DOHH2 (cell line): ENCODE measurements at regions not wholly inside any gene's neighbourhood (a gene's known extent, or its start where the extent isn't known, plus 50 kb on each side); places are given as distances from the start of the nearest gene placed in this dataset.
"Not testable (repeated sequence)": the region's sequence is repeated elsewhere in the genome, so short reads cannot be mapped to it uniquely, and the experiment has no call there.

Source experiments
- H3F3A ChIP-seq: fragments of 200-600 bp; sonication (generic), shearing (Covaris generic); 2 replicates; pipeline ENCODE4 v1.6.0; 2016; ENCODE audit warnings: antibody characterized with exemption, mild to moderate bottlenecking; ENCODE audit not compliant: control insufficient read depth, insufficient read depth
- H3K27ac ChIP-seq: fragments of 200-600 bp; sonication (generic); 2 replicates; pipeline ENCODE4 v1.5.1; 2014; ENCODE audit warnings: low read depth, mild to moderate bottlenecking, low read length, moderate library complexity
- H3K27me3 ChIP-seq: fragments of 200-600 bp; sonication (generic); 2 replicates; pipeline ENCODE4 v1.6.1; 2014; ENCODE audit warnings: mild to moderate bottlenecking, low read length, mixed read lengths; ENCODE audit not compliant: control insufficient read depth
- H3K36me3 ChIP-seq: fragments of 200-600 bp; sonication (generic); 2 replicates; pipeline ENCODE4 v1.6.1; 2014; ENCODE audit warnings: mild to moderate bottlenecking, low read length, moderate library complexity, mixed read lengths; ENCODE audit not compliant: control insufficient read depth
- H3K4me1 ChIP-seq: fragments of 200-600 bp; sonication (generic); 2 replicates; pipeline ENCODE4 v1.6.1; 2014; ENCODE audit warnings: mild to moderate bottlenecking, low read length, mixed read lengths; ENCODE audit not compliant: control insufficient read depth
- H3K4me2 ChIP-seq: fragments of 200-600 bp; sonication (generic); 2 replicates; pipeline ENCODE4 v1.6.0; 2014; ENCODE audit warnings: mild to moderate bottlenecking, low read length, moderate library complexity
- H3K4me3 ChIP-seq: fragments of 200-600 bp; sonication (generic); 2 replicates; pipeline ENCODE4 v1.5.1; 2014; ENCODE audit warnings: mild to moderate bottlenecking, low read length, mixed read lengths
- H3K79me2 ChIP-seq: fragments of 200-600 bp; sonication (generic); 2 replicates; pipeline ENCODE4 v1.6.1; 2014; ENCODE audit warnings: mild to moderate bottlenecking, low read length, mixed read lengths; ENCODE audit not compliant: control insufficient read depth
- H3K9me2 ChIP-seq: fragments of 200-600 bp; sonication (generic); replicated peaks from 2 replicates; pipeline ENCODE4 v1.6.1; 2014; ENCODE audit warnings: mild to moderate bottlenecking, low read length, mixed read lengths; ENCODE audit not compliant: control insufficient read depth
- H3K9me3 ChIP-seq: fragments of 200-600 bp; sonication (generic); 2 replicates; pipeline ENCODE4 v1.6.1; 2014; ENCODE audit warnings: antibody characterized with exemption, low read length, mixed read lengths; ENCODE audit not compliant: control insufficient read depth, insufficient read depth
- H4K20me1 ChIP-seq: fragments of 200-600 bp; sonication (generic); 2 replicates; pipeline ENCODE4 v1.6.0; 2014; ENCODE audit warnings: low read depth, mild to moderate bottlenecking, antibody characterized with exemption, low read length, moderate library complexity; ENCODE audit not compliant: control insufficient read depth, insufficient read depth
- CTCF ChIP-seq: fragments of 200-600 bp; sonication (generic); IDR thresholded peaks from one replicate; pipeline ENCODE4 v1.5.1; 2014; ENCODE audit warnings: antibody characterized with exemption, mild to moderate bottlenecking, low read depth, low read length; ENCODE audit not compliant: poor library complexity, severe bottlenecking
- EZH2phosphoT487 ChIP-seq: fragments of 200-600 bp; sonication (generic); IDR thresholded peaks from 2 replicates; pipeline ENCODE4 v1.6.1; 2017; ENCODE audit warnings: borderline replicate concordance, mild to moderate bottlenecking, antibody characterized with exemption, low read length, moderate library complexity, mixed read lengths

GRCh38 chr13:76271728-76272232, 614.4 kb downstream of the KCTD12 start:
- Histone ChIP-seq H3K27me3 (no peaks in the 10 kb centered on the region), H3F3A (no peaks in the 10 kb centered on the region), H3K4me2 (no peak overlapping the region), H3K79me2 (no peaks in the 10 kb centered on the region), H3K4me1 (no peaks in the 10 kb centered on the region), H3K27ac (no peak overlapping the region), H3K4me3 (no peak overlapping the region), H3K9me3 (peaks cover 2% of the 10 kb centered on the region; the same call in 1 of the 2 replicates), H3K36me3 (no peaks in the 10 kb centered on the region), H4K20me1 (no peaks in the 10 kb centered on the region), H3K9me2 (no peaks in the 10 kb centered on the region)
- TF ChIP-seq EZH2phosphoT487, result no peak
- TF ChIP-seq CTCF, result no peak

GRCh38 chr13:76268307-76268706, 617.9 kb downstream of the KCTD12 start:
- not testable (repeated sequence) for H3K9me2 ChIP-seq, H3K79me2 ChIP-seq, H3K9me3 ChIP-seq, H3K4me1 ChIP-seq, H3F3A ChIP-seq, H3K4me2 ChIP-seq, H3K4me3 ChIP-seq, H3K27ac ChIP-seq, H4K20me1 ChIP-seq, H3K36me3 ChIP-seq, H3K27me3 ChIP-seq

GRCh38 chr13:76267216-76267615, 619.0 kb downstream of the KCTD12 start:
- Histone ChIP-seq H3K27me3 (no peaks in the 10 kb centered on the region), H3K4me3 (no peak overlapping the region), H3K9me3 (peaks cover 2% of the 10 kb centered on the region; the same call in 1 of the 2 replicates), H3K27ac (no peak overlapping the region), H3K9me2 (no peaks in the 10 kb centered on the region), H3K4me2 (no peak overlapping the region), H4K20me1 (no peaks in the 10 kb centered on the region), H3K4me1 (no peaks in the 10 kb centered on the region), H3F3A (no peaks in the 10 kb centered on the region), H3K79me2 (no peaks in the 10 kb centered on the region), H3K36me3 (no peaks in the 10 kb centered on the region)
- no peak for TF ChIP-seq CTCF
- no peak for TF ChIP-seq EZH2phosphoT487

- H3K9me3 ChIP-seq, result peaks cover under 1% of the 10 kb centered on the region; the same call in 1 of the 2 replicates
- H3K36me3 ChIP-seq, result no peaks in the 10 kb centered on the region
- H3K9me2 ChIP-seq, result no peaks in the 10 kb centered on the region
- no peaks in the 10 kb centered on the region for H3K27me3 ChIP-seq
- H3K4me3 ChIP-seq, result no peak overlapping the region
- H4K20me1 ChIP-seq, result no peaks in the 10 kb centered on the region
- no peaks in the 10 kb centered on the region for H3K4me1 ChIP-seq
- TF ChIP-seq EZH2phosphoT487 (no peak), CTCF (no peak)
- no peak overlapping the region for H3K4me2 ChIP-seq
- H3F3A ChIP-seq, result no peaks in the 10 kb centered on the region
- no peak overlapping the region for H3K27ac ChIP-seq
- no peaks in the 10 kb centered on the region for H3K79me2 ChIP-seq
These were observed 619.6 kb downstream of the KCTD12 start for GRCh38 chr13:76266561-76266960.
